ENCODE measurements at regions not wholly inside any gene's neighbourhood (a gene's known extent, or its start where the extent isn't known, plus 50 kb on each side); places are given as distances from the start of the nearest gene placed in this dataset.

DNA sequence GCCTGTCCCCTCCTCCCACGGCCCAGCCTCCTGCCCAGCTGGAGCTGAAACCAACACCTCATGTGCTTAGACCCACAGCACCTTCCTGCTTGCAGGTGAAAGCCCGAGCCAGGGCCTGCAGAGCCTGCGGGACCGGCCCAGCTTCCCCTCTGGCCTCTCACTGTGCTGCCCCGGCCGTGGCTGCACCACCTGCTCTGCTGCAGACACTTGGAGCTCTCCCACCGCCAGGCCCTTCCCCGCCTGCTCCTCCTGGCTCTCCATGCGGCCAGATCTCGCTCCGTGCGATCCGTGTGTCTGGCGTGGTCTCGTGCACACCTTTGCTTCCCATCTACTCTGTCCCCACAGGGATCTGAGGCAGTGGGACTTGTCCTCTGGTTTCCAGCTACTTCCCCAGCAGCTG, 72.2 kb upstream of the FBRSL1 start:
- H3K27me3 Mint-ChIP-seq (ENCODE audit: low read depth): peaks cover 14% of the 10 kb centered on the region
- H3K4me1 Mint-ChIP-seq (ENCODE audit: low read depth): peaks cover 2% of the 10 kb centered on the region
- no peak for DNase-seq (ENCODE audit: low spot score)
- no peak overlapping the region for H3K4me3 Mint-ChIP-seq
- no peak overlapping the region for H3K27ac Mint-ChIP-seq
- H3K36me3 Mint-ChIP-seq (ENCODE audit: low read depth): no peaks in the 10 kb centered on the region
- H3K9me3 Mint-ChIP-seq: no peaks in the 10 kb centered on the region

- H3K27me3 Mint-ChIP-seq (ENCODE audit: low read depth): peaks cover 14% of the 10 kb centered on the region
- no peaks in the 10 kb centered on the region for H3K36me3 Mint-ChIP-seq (ENCODE audit: low read depth)
- H3K4me3 Mint-ChIP-seq: no peak overlapping the region
- no peaks in the 10 kb centered on the region for H3K4me1 Mint-ChIP-seq (ENCODE audit: low read depth)
- no peak for DNase-seq (ENCODE audit: low spot score)
- H3K9me3 Mint-ChIP-seq: no peaks in the 10 kb centered on the region
- no peak overlapping the region for H3K27ac Mint-ChIP-seq
Observed at GRCh38 chr12:132416827-132417226, 73.1 kb upstream of the FBRSL1 start.

GRCh38 chr12:132416121-132416673, 73.8 kb upstream of the FBRSL1 start:
- Mint-ChIP-seq H3K27me3 (ENCODE audit: low read depth) (peaks cover 11% of the 10 kb centered on the region), H3K4me1 (ENCODE audit: low read depth) (no peaks in the 10 kb centered on the region), H3K27ac (no peak overlapping the region), H3K36me3 (ENCODE audit: low read depth) (no peaks in the 10 kb centered on the region), H3K9me3 (no peaks in the 10 kb centered on the region), H3K4me3 (no peak overlapping the region)
- DNase-seq (ENCODE audit: low spot score): no peak

- Mint-ChIP-seq H3K4me3 (no peak overlapping the region), H3K4me1 (ENCODE audit: low read depth) (no peaks in the 10 kb centered on the region), H3K36me3 (ENCODE audit: low read depth) (no peaks in the 10 kb centered on the region), H3K27me3 (ENCODE audit: low read depth) (peaks cover 11% of the 10 kb centered on the region), H3K27ac (no peak overlapping the region), H3K9me3 (no peaks in the 10 kb centered on the region)
- no peak for DNase-seq (ENCODE audit: low spot score)
Observed at GRCh38 chr12:132415327-132416120, 74.4 kb upstream of the FBRSL1 start.

GRCh38 chr12:132414634-132415326, 75.2 kb upstream of the FBRSL1 start:
- Mint-ChIP-seq H3K4me1 (ENCODE audit: low read depth) (no peaks in the 10 kb centered on the region), H3K9me3 (no peaks in the 10 kb centered on the region), H3K36me3 (ENCODE audit: low read depth) (no peaks in the 10 kb centered on the region)

DNA sequence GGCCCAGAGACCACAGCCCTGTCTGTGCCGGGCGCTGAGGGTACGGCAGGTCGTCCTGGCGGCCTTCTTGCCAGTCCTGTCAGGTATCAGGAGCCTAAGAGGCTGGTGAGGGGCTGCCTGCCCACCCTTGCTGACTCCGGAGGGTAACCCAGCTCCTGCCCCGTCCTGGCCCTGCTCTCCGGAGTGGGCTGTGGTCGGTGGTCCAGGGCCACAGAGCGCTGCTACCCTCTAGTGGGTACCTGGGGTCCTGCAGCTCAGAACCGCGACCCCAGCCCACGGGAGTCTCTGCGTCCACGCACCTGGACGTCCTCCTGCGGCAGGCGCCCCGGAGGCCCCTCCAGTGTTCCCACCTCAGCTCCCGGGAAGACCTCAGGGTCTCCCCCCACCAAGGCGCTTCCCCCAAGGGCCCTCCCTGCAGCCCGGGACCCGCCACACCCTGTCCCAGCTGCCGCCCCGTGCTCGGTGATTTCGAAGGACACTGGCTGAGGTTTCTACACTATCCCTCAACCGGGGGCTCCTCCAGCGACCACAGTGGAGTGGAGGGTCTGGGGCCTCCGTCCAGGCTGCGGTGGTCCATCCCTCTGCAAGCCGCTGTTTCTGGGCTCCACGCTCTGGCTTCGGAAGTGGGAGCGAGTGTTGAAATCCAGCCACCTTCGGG, 75.9 kb upstream of the FBRSL1 start:
- Mint-ChIP-seq H3K4me3 (no peak overlapping the region), H3K36me3 (ENCODE audit: low read depth) (no peaks in the 10 kb centered on the region), H3K27me3 (ENCODE audit: low read depth) (peaks cover 5% of the 10 kb centered on the region), H3K9me3 (no peaks in the 10 kb centered on the region), H3K27ac (no peak overlapping the region), H3K4me1 (ENCODE audit: low read depth) (no peaks in the 10 kb centered on the region)
- no peak for DNase-seq (ENCODE audit: low spot score)

More at GRCh38 chr12:132414634-132415326, 75.2 kb upstream of the FBRSL1 start:
- Mint-ChIP-seq H3K4me3 (no peak overlapping the region), H3K27ac (no peak overlapping the region), H3K27me3 (ENCODE audit: low read depth) (peaks cover 8% of the 10 kb centered on the region)
- peak; percentile 64 for DNase-seq (ENCODE audit: low spot score)

DNA sequence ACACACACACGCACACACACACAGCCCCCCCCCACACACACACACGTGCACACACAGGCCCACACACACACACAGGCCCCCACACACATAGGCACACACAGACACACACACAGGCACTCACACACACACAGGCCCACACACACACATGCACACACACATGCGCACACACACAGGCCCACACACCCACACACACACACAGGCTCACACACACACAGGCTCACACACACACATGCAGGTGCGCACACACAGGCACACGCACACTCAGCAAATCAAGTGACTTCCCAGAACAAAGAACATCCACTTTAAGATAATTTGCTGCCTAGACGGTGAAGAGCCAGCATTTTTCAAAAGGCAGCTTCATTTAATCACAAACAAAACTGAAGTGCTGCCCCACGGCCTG, 78.5 kb upstream of the FBRSL1 start:
- DNase-seq (ENCODE audit: low spot score): no peak
- no peaks in the 10 kb centered on the region for H3K36me3 Mint-ChIP-seq (ENCODE audit: low read depth)
- no peak overlapping the region for H3K27ac Mint-ChIP-seq
- H3K4me3 Mint-ChIP-seq: no peak overlapping the region
- no peaks in the 10 kb centered on the region for H3K27me3 Mint-ChIP-seq (ENCODE audit: low read depth)
- H3K9me3 Mint-ChIP-seq: no peaks in the 10 kb centered on the region
- H3K4me1 Mint-ChIP-seq (ENCODE audit: low read depth): no peaks in the 10 kb centered on the region

DNA sequence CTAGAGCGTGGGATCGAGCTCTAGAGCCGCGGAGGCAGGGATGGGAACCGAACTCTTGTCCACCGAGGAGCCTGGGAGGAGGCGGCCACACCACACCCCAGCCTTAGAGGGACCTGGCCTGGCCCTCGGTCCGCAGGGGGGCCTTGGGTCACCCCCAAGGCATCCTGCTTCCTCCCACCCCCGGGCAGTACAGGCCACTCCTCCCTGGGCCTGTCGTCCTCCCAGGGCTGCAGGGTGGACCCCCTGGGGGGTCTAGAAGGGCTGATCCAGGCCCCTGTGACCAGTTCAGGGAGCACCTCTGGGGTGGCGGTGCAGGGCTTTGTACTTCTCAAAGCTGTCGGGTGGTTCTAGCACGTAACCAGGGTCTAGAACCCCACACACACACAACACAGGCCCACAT, 79.1 kb upstream of the FBRSL1 start:
- no peak overlapping the region for H3K4me3 Mint-ChIP-seq
- H3K4me1 Mint-ChIP-seq (ENCODE audit: low read depth): no peaks in the 10 kb centered on the region
- no peaks in the 10 kb centered on the region for H3K36me3 Mint-ChIP-seq (ENCODE audit: low read depth)
- no peaks in the 10 kb centered on the region for H3K9me3 Mint-ChIP-seq
- no peak for DNase-seq (ENCODE audit: low spot score)
- H3K27me3 Mint-ChIP-seq (ENCODE audit: low read depth): no peaks in the 10 kb centered on the region
- H3K27ac Mint-ChIP-seq: no peak overlapping the region

DNA sequence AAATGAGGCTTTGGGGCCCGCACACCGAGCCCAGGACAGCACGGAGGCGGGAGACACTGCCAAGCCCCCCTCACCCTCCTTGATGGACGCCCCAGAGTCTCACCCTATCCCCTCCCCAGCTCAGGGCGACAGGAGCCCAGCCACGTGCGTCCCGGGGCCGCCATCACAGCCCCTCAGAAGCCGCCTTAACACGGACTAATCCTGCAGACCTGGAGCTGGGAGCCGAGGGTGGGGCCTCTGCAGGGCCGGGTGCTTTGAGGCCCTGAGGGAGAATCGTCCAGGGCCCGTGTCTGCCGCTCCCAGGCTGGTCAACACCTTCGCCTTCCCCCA, 79.7 kb upstream of the FBRSL1 start:
- no peaks in the 10 kb centered on the region for H3K4me1 Mint-ChIP-seq (ENCODE audit: low read depth)
- H3K27ac Mint-ChIP-seq: no peak overlapping the region
- H3K4me3 Mint-ChIP-seq: no peak overlapping the region
- no peak for DNase-seq (ENCODE audit: low spot score)
- no peaks in the 10 kb centered on the region for H3K36me3 Mint-ChIP-seq (ENCODE audit: low read depth)
- H3K9me3 Mint-ChIP-seq: no peaks in the 10 kb centered on the region
- H3K27me3 Mint-ChIP-seq (ENCODE audit: low read depth): no peaks in the 10 kb centered on the region

DNA sequence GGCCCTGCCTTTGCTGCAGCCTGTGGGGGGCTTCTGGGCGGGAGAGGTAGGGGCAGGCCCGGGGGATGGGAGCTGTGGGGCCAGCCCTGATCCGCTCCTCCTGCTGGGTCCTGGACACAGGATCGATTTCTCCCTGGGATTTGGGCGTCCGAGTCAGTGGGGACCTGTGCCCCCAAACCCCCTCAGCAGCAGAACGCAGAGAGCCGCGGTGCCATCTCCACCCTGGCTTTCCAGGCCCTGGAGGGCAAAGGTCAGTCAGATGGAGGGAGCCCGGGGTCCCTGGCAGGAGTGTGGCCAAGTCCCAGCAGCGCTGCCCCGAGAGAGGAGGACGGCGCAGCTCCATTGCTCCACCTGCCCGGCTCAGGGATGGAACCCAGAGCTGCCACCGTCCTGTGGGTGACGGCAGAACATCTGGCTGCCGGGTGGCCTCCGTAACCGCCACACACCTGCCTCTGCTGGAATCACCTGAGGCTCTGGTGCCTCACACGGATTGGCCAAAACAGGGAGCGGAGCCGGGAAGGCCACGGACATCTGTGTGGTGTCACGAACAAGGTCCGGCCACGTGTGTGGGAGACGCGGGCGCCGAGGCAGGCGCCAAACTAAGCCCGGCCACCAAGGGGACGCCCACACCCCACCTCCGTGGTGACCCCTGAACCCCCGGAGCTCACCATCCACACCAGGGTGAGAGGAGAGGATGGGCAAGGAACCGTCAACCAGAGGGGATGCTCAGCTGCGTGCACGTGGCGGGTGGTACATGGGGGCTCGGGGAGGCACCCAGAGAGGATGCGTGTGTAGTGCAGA, 80.3 kb upstream of the FBRSL1 start:
- Mint-ChIP-seq H3K36me3 (ENCODE audit: low read depth) (no peaks in the 10 kb centered on the region), H3K4me3 (no peak overlapping the region), H3K27me3 (ENCODE audit: low read depth) (no peaks in the 10 kb centered on the region), H3K9me3 (no peaks in the 10 kb centered on the region), H3K27ac (no peak overlapping the region), H3K4me1 (ENCODE audit: low read depth) (no peaks in the 10 kb centered on the region)
- no peak for DNase-seq (ENCODE audit: low spot score)

DNA sequence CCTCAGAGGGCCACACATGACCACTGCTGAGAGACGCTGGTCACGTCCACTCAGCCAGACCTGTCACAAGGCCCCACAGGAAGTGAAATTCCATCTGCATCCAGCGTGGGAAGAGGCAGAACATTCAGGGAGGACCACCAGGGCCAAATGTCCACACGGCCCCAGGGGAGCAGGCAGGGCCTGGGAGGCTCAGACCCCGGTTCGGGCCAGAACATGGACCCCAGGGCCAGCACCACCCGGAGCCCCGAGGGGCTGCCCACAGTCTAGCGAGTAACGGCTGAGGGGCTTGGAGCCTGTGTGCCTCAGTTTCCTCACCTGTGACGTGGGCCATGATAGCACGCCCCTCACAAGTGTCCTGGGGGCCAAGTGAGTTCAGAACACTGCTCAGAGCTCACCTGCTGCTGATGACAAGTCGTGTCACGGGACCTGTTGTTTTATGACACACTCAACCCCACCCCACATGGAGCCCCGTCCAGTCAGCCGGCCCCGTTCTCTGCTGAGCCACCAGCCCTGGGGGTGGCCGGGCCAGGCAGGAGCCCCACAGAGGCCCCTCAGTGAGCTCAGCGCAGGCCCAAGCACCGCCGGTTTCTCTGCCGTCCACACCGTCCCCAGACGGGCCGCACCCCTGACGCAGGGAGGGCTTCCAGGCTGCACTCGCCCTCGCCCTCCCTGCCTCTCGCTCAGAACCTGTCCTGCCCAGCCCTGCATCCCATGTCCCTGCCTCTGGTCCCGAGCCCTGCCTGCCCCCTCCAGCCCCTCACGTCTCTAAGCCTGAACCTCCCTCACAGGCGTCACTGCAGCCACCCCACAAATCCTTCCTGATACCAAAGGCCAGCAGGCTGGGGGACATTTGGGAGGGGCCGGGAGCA, 79.5 kb upstream of the GALNT9 start:
- no peak overlapping the region for H3K4me3 Mint-ChIP-seq

GRCh38 chr12:132407992-132408391, 78.6 kb upstream of the GALNT9 start:
- DNase-seq (ENCODE audit: low spot score): no peak
- H3K9me3 Mint-ChIP-seq: no peaks in the 10 kb centered on the region
- H3K27me3 Mint-ChIP-seq (ENCODE audit: low read depth): no peaks in the 10 kb centered on the region
- H3K4me1 Mint-ChIP-seq (ENCODE audit: low read depth): no peaks in the 10 kb centered on the region
- no peaks in the 10 kb centered on the region for H3K36me3 Mint-ChIP-seq (ENCODE audit: low read depth)
- no peak overlapping the region for H3K27ac Mint-ChIP-seq
- H3K4me3 Mint-ChIP-seq: no peak overlapping the region

More for the DNA sequence above, 79.5 kb upstream of the GALNT9 start:
- Mint-ChIP-seq H3K36me3 (ENCODE audit: low read depth) (no peaks in the 10 kb centered on the region), H3K9me3 (no peaks in the 10 kb centered on the region), H3K4me1 (ENCODE audit: low read depth) (no peaks in the 10 kb centered on the region), H3K27me3 (ENCODE audit: low read depth) (no peaks in the 10 kb centered on the region), H3K27ac (no peak overlapping the region)
- no peak for DNase-seq (ENCODE audit: low spot score)

DNA sequence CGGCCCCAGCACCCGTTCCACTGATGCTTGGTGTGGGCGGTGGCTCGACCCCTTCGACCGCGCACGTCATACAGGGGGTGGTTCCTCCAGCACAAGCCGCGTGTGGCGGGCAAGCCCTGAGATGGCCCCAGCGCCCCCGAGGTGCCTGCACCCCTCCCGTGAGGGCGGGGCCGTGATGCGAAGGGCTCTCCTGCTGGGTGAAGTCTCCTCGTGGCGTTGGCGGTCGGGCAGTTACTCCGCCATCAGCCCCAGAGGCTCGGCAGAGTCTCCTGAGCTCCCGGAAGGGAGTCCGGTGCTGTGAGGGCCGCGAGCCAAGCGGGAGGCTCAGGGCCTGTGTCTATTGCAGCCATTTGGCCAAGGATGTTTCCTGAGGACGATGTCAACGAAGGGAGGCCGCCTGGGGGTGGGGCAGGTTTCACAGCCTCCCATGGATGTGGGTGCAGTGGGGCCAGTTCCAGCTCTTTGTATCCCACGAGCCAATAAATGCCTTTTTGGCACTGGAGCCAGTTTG, 78.1 kb upstream of the GALNT9 start:
- no peaks in the 10 kb centered on the region for H3K36me3 Mint-ChIP-seq (ENCODE audit: low read depth)
- H3K4me3 Mint-ChIP-seq: no peak overlapping the region

More for the DNA sequence above, 78.1 kb upstream of the GALNT9 start:
- H3K4me1 Mint-ChIP-seq (ENCODE audit: low read depth): no peaks in the 10 kb centered on the region
- no peaks in the 10 kb centered on the region for H3K27me3 Mint-ChIP-seq (ENCODE audit: low read depth)
- DNase-seq (ENCODE audit: low spot score): no peak
- H3K9me3 Mint-ChIP-seq: no peaks in the 10 kb centered on the region
- no peak overlapping the region for H3K27ac Mint-ChIP-seq
